Memory B cell (primary cell): ENCODE measurements at regions not wholly inside any gene's neighbourhood (a gene's known extent, or its start where the extent isn't known, plus 50 kb on each side); places are given as distances from the start of the nearest gene placed in this dataset.
"Not testable (repeated sequence)": the region's sequence is repeated elsewhere in the genome, so short reads cannot be mapped to it uniquely, and the experiment has no call there.

Experiments
- ATAC-seq: fragments of 150-1000 bp; cut with Tn5 transposase; 2 replicates; pipeline ENCODE4 v1.10.0; 2021; ENCODE audit warnings: low read depth, mild to moderate bottlenecking, moderate library complexity
- DNase-seq, 2 donors: peaks; one replicate each; pipeline ENCODE4 v3.0.0; 2022; ENCODE audit warnings: low spot score in 2 of 2
- H3K27ac Mint-ChIP-seq: one replicate; pipeline ENCODE4 v1.8.0; 2022; ENCODE audit warnings: mild to moderate bottlenecking, moderate library complexity, mixed read lengths
- H3K27me3 Mint-ChIP-seq: one replicate; pipeline ENCODE4 v1.8.0; 2022; ENCODE audit warnings: mixed read lengths
- H3K36me3 Mint-ChIP-seq: one replicate; pipeline ENCODE4 v1.8.0; 2022; ENCODE audit warnings: mild to moderate bottlenecking, mixed read lengths
- H3K4me1 Mint-ChIP-seq: one replicate; pipeline ENCODE4 v1.8.0; 2022; ENCODE audit warnings: mixed read lengths
- H3K4me3 Mint-ChIP-seq: one replicate; pipeline ENCODE4 v1.8.0; 2022; ENCODE audit warnings: mild to moderate bottlenecking, moderate library complexity, mixed read lengths
- H3K9me3 Mint-ChIP-seq: one replicate; pipeline ENCODE4 v1.8.0; 2022; ENCODE audit warnings: mixed read lengths

DNA sequence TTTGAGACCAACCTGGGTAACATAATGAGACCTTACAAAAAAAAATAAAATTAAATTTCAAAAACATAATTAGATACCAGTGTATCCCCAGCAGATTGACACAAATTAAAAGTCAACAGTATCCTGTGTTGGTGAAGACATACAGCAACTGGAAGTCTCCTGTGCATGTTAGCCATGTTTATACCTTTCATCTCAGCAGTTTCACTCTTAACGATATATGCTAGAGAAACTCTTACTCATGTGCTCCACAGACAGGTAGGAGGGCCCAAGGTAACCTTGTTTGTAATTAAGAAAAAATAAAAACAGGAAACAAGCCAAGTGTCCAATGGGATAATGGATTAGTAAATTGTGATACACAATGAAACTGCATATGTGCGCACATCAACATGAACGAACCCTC lies 50.1 kb upstream of the N4BP3 start:
- H3K27ac Mint-ChIP-seq: no peak overlapping the region

DNA sequence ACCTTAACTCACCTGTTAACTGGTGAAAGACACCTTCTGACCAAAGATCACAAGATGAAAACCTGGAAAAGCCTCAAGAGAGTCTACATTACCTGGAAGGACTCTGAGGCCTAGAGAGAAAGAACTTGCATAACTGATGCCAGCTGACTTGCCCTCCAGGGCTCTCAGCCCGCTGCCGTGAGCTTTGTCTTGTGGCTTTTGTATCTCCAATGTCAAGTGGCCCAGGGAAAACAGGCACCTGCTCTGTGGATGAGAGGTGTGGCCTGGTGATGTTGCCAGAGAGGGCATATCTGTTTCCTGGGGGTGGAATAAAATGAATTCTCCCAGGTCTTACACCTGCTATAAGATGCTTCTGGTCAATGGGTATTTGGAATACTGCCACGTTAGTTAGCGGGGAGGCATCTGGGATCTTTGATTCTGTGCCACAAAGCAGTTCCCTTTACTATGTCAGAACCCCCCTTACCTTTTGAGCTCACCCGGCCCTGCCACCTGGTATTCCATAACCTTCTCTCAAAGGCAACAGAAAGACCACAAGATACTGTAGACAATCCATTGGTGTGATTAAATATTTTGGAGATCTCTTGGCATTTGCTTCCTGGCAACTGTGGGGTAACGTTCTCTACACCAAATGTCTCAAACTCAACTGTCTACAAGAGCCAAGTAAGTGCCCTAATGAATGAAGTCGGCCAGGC lies 54.9 kb upstream of the N4BP3 start:
- Mint-ChIP-seq H3K4me3 (no peak overlapping the region), H3K36me3 (peaks cover 2% of the 10 kb centered on the region), H3K27me3 (no peaks in the 10 kb centered on the region), H3K4me1 (peaks cover 3% of the 10 kb centered on the region), H3K9me3 (no peaks in the 10 kb centered on the region), H3K27ac (no peak overlapping the region)
- ATAC-seq (no peak), DNase-seq (no peak)

More for the DNA sequence above, 50.1 kb upstream of the N4BP3 start:
- no peak overlapping the region for H3K4me3 Mint-ChIP-seq
- H3K9me3 Mint-ChIP-seq: no peaks in the 10 kb centered on the region
- H3K36me3 Mint-ChIP-seq: no peaks in the 10 kb centered on the region
- peaks cover 2% of the 10 kb centered on the region for H3K27me3 Mint-ChIP-seq
- ATAC-seq: no peak
- peaks cover 7% of the 10 kb centered on the region for H3K4me1 Mint-ChIP-seq
- no peak for DNase-seq

DNA sequence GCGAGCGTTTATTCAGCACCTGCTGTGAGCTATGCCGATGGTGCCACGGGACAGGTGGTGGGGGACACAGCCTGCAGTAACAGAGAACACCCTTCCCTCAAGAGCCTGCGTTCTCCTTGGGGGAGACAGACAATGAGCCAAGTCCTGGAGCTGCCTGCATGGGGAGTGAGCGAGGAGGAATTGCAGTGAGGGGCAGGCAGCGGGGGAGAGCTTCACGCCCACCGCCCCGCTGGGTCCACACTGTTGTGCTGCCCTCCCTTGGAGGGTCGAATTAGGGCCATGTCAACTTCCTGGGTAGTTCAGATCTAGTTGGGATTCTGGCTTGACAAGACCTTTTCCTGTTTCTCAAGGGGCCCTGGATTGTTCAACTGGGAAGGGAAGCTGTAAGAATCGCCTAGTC lies 55.5 kb upstream of the N4BP3 start:
- no peak for DNase-seq
- Mint-ChIP-seq H3K27ac (no peak overlapping the region), H3K36me3 (peaks cover 2% of the 10 kb centered on the region), H3K27me3 (no peaks in the 10 kb centered on the region), H3K4me1 (peaks cover 3% of the 10 kb centered on the region), H3K4me3 (no peak overlapping the region), H3K9me3 (no peaks in the 10 kb centered on the region)
- ATAC-seq: no peak

- Mint-ChIP-seq H3K4me3 (no peak overlapping the region), H3K36me3 (peaks cover 2% of the 10 kb centered on the region), H3K27ac (no peak overlapping the region), H3K9me3 (no peaks in the 10 kb centered on the region), H3K4me1 (peaks cover under 1% of the 10 kb centered on the region), H3K27me3 (no peaks in the 10 kb centered on the region)
- DNase-seq (no peak), ATAC-seq (no peak)
These were observed 56.4 kb upstream of the N4BP3 start for GRCh38 chr5:178056935-178057334.

GRCh38 chr5:178055536-178055935 lies 57.8 kb upstream of the N4BP3 start:
- not testable (repeated sequence) for H3K27ac Mint-ChIP-seq, ATAC-seq, H3K4me3 Mint-ChIP-seq, DNase-seq, H3K27me3 Mint-ChIP-seq, H3K36me3 Mint-ChIP-seq, H3K9me3 Mint-ChIP-seq, H3K4me1 Mint-ChIP-seq

- not testable (repeated sequence) for H3K4me1 Mint-ChIP-seq, H3K9me3 Mint-ChIP-seq, H3K4me3 Mint-ChIP-seq, H3K36me3 Mint-ChIP-seq, ATAC-seq, H3K27ac Mint-ChIP-seq, DNase-seq, H3K27me3 Mint-ChIP-seq
These were observed 56.0 kb upstream of the PROP1 start for GRCh38 chr5:178052062-178052461.

DNA sequence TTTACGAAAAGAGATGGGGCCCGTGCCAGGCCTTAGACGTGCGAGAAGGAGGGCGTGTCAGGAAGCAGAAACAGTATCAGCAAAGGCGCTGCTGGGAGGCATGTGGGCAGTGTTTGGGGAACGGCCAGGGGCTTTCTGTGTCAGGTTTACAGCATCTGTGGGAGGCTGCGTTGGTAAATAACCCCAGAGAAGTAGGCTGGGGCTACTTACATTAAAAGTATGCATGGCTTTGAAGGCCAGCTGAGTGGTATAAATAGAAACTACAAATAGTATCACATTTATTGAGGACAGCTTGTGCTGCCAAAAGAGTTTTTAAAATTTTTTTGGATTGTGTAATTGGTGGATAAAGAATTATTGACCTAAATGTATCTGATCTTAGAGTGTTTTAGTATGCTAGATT lies 54.8 kb upstream of the PROP1 start:
- DNase-seq, H3K9me3 Mint-ChIP-seq, H3K27ac Mint-ChIP-seq, ATAC-seq, H3K4me3 Mint-ChIP-seq, H3K27me3 Mint-ChIP-seq, H3K36me3 Mint-ChIP-seq, H3K4me1 Mint-ChIP-seq: not testable (repeated sequence)

- H3K9me3 Mint-ChIP-seq, H3K27ac Mint-ChIP-seq, H3K36me3 Mint-ChIP-seq: not testable (repeated sequence)
These were observed 51.9 kb upstream of the PROP1 start for GRCh38 chr5:178047943-178048342.

DNA sequence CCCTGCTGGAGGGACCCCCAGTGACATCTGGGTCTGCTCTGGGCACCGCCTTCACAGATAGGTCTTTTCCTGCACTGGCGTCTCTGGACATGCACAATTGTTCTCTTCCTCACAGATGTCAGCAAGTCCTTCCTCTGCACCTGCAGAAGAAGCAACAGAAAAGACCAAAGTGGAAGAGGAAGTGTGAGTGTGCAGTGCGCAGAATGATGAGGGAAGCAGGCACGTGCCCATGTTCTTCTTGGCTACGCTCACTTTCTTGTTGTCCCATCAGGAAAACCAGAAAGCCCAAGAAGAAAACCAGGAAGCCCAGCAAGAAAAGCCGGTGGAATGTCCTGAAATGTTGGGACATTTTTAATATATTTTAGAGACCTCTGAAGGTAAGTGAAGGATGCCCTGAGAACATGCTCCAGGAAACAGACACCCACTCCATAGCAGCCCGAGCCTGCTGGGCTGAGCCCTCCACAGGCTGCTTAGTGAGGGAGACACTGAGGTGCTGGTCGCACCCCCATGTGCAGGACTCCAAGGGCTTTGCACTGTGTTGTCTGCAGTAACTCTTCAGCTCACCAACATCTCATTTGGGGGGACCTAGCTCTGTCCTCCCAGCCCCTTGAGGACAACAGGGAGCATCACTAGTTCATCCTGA lies 50.8 kb upstream of the PROP1 start:
- peak overlapping the region; percentile 45 for H3K4me3 Mint-ChIP-seq
- H3K27ac Mint-ChIP-seq: peak overlapping the region; percentile 88
- H3K27me3 Mint-ChIP-seq, H3K4me1 Mint-ChIP-seq, H3K36me3 Mint-ChIP-seq, H3K9me3 Mint-ChIP-seq: not testable (repeated sequence)
- peak in 1 of 2 donors; percentile 32 for DNase-seq
- ATAC-seq: peak; percentile 100

More at GRCh38 chr5:178047943-178048342, 51.9 kb upstream of the PROP1 start:
- not testable (repeated sequence) for ATAC-seq, H3K4me3 Mint-ChIP-seq, DNase-seq, H3K27me3 Mint-ChIP-seq, H3K4me1 Mint-ChIP-seq

DNA sequence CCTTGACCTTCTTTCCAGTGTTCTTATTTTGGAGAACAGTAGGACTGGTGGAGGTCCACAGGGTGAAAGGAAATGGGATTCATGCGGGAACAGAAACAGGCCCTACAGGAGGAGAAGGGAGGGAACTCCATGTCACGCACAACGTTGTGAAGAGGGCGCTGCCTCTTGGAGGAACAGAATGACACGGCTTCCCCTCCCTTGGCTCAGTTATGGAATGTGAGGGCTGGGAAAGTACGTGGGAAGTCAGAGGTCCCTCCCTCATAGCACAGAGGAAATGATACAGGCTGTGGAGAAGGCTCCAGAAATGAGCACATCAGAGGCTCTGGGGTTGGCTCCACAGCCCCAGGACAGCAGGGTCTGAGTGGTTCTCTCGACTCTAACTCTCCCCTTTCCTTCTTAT lies 49.9 kb upstream of the PROP1 start:
- not testable (repeated sequence) for H3K36me3 Mint-ChIP-seq, H3K27ac Mint-ChIP-seq, ATAC-seq, H3K4me1 Mint-ChIP-seq, H3K27me3 Mint-ChIP-seq, H3K9me3 Mint-ChIP-seq, H3K4me3 Mint-ChIP-seq, DNase-seq
